Progenitor cell of endocrine pancreas (in vitro differentiated cells): ENCODE measurements at regions not wholly inside any gene's neighbourhood (a gene's known extent, or its start where the extent isn't known, plus 50 kb on each side); places are given as distances from the start of the nearest gene placed in this dataset.
"Not testable (repeated sequence)": the region's sequence is repeated elsewhere in the genome, so short reads cannot be mapped to it uniquely, and the experiment has no call there.

Experiments used
- DNase-seq: peaks from one replicate; pipeline ENCODE4 v3.0.0; 2021; ENCODE audit warnings: low spot score; ENCODE audit not compliant: unreplicated experiment
- H3K27ac Mint-ChIP-seq: 2 replicates; pipeline ENCODE4 v1.8.0; 2021; ENCODE audit warnings: mild to moderate bottlenecking, moderate library complexity, mixed read lengths
- H3K27me3 Mint-ChIP-seq: 2 replicates; pipeline ENCODE4 v1.8.0; 2021; ENCODE audit warnings: mixed read lengths
- H3K36me3 Mint-ChIP-seq: 2 replicates; pipeline ENCODE4 v1.8.0; 2022; ENCODE audit warnings: mixed read lengths; ENCODE audit not compliant: insufficient read depth
- H3K4me1 Mint-ChIP-seq: 2 replicates; pipeline ENCODE4 v1.8.0; 2021; ENCODE audit warnings: low read depth, mixed read lengths
- H3K4me3 Mint-ChIP-seq: 2 replicates; pipeline ENCODE4 v1.8.0; 2021; ENCODE audit warnings: low read depth, mild to moderate bottlenecking, moderate library complexity, mixed read lengths
- H3K9me3 Mint-ChIP-seq: 2 replicates; pipeline ENCODE4 v1.8.0; 2021; ENCODE audit warnings: low read depth, mixed read lengths
- CTCF ChIP-seq: fragments of 200-600 bp; sonication (generic); IDR thresholded peaks from one replicate; pipeline ENCODE4 v1.5.0; 2021; ENCODE audit warnings: antibody characterized with exemption, mild to moderate bottlenecking; ENCODE audit not compliant: unreplicated experiment

GRCh38 chr9:73327149-73327548 is 175.5 kb downstream of the ANXA1 start:
- Mint-ChIP-seq H3K4me1 (no peaks in the 10 kb centered on the region), H3K27ac (no peak overlapping the region), H3K9me3 (peaks cover 4% of the 10 kb centered on the region), H3K27me3 (no peaks in the 10 kb centered on the region), H3K36me3 (no peaks in the 10 kb centered on the region), H3K4me3 (no peak overlapping the region)
- DNase-seq = no peak
- TF ChIP-seq CTCF = no peak

- H3K27me3 Mint-ChIP-seq, H3K4me3 Mint-ChIP-seq, DNase-seq, H3K27ac Mint-ChIP-seq, H3K9me3 Mint-ChIP-seq, H3K36me3 Mint-ChIP-seq, H3K4me1 Mint-ChIP-seq: not testable (repeated sequence)
Measured at GRCh38 chr9:73337182-73337581, 185.5 kb downstream of the ANXA1 start.

- H3K27me3 Mint-ChIP-seq = no peaks in the 10 kb centered on the region
- H3K4me1 Mint-ChIP-seq = no peaks in the 10 kb centered on the region
- no peak overlapping the region for H3K4me3 Mint-ChIP-seq
- DNase-seq = no peak
- no peak for TF ChIP-seq CTCF
- H3K27ac Mint-ChIP-seq = no peak overlapping the region
- no peaks in the 10 kb centered on the region for H3K9me3 Mint-ChIP-seq
- no peaks in the 10 kb centered on the region for H3K36me3 Mint-ChIP-seq
Measured at GRCh38 chr9:73344060-73344459, 192.4 kb downstream of the ANXA1 start.

- Mint-ChIP-seq H3K36me3 (no peaks in the 10 kb centered on the region), H3K27ac (no peak overlapping the region), H3K27me3 (no peaks in the 10 kb centered on the region), H3K9me3 (no peaks in the 10 kb centered on the region), H3K4me3 (no peak overlapping the region), H3K4me1 (no peaks in the 10 kb centered on the region)
- TF ChIP-seq CTCF = no peak
- no peak for DNase-seq
Measured at GRCh38 chr9:73347123-73347522, 195.5 kb downstream of the ANXA1 start.

GRCh38 chr9:73347720-73348119 is 196.1 kb downstream of the ANXA1 start:
- H3K27me3 Mint-ChIP-seq = no peaks in the 10 kb centered on the region
- no peaks in the 10 kb centered on the region for H3K9me3 Mint-ChIP-seq
- H3K27ac Mint-ChIP-seq = no peak overlapping the region
- no peak for TF ChIP-seq CTCF
- H3K36me3 Mint-ChIP-seq = no peaks in the 10 kb centered on the region
- H3K4me3 Mint-ChIP-seq = no peak overlapping the region
- H3K4me1 Mint-ChIP-seq = no peaks in the 10 kb centered on the region
- no peak for DNase-seq

GRCh38 chr9:73348471-73348870 is 196.8 kb downstream of the ANXA1 start:
- no peaks in the 10 kb centered on the region for H3K4me1 Mint-ChIP-seq

More at GRCh38 chr9:73348471-73348870, 196.8 kb downstream of the ANXA1 start:
- no peaks in the 10 kb centered on the region for H3K9me3 Mint-ChIP-seq
- no peak overlapping the region for H3K4me3 Mint-ChIP-seq
- no peak for TF ChIP-seq CTCF
- no peak overlapping the region for H3K27ac Mint-ChIP-seq
- no peaks in the 10 kb centered on the region for H3K36me3 Mint-ChIP-seq
- H3K27me3 Mint-ChIP-seq = no peaks in the 10 kb centered on the region
- DNase-seq = peak; percentile 10
